GM12878 (cell line): ENCODE measurements at regions not wholly inside any gene's neighbourhood (a gene's known extent, or its start where the extent isn't known, plus 50 kb on each side); places are given as distances from the start of the nearest gene placed in this dataset.

ENCODE experiments used
- CHD1 ChIP-seq: IDR thresholded peaks from 2 replicates; pipeline ENCODE4 v1.6.1; 2012; ENCODE audit warnings: low read depth, low read length, improper control_type of control experiment
- CTCF ChIP-seq, 3 experiments: IDR thresholded peaks in 2 of 3; conservative IDR thresholded peaks in 1 of 3; 2 replicates each; pipeline ENCODE4 v1.5.1; 2011; ENCODE audit warnings: low read depth in 3 of 3, low read length in 3 of 3, mild to moderate bottlenecking in 3 of 3, control low read depth in 2 of 3, moderate library complexity in 2 of 3, inconsistent platforms in 1 of 3, mixed read lengths in 1 of 3; ENCODE audit not compliant: control insufficient read depth in 2 of 3, insufficient read depth in 1 of 3; ENCODE audit errors: extremely low read depth in 1 of 3
- IRF4 ChIP-seq: IDR thresholded peaks from 2 replicates; pipeline ENCODE4 v1.6.1; 2011; ENCODE audit warnings: low read depth, low read length
- SPI1 ChIP-seq: IDR thresholded peaks from 2 replicates; pipeline ENCODE4 v1.6.1; 2011; ENCODE audit warnings: low read depth, mild to moderate bottlenecking, low read length, moderate library complexity, borderline replicate concordance; ENCODE audit not compliant: insufficient read depth

- TF ChIP-seq SPI1 (no peak), CHD1 (no peak), CTCF (IDR thresholded peaks at IDR 0.05 in 2 of 3, conservative IDR thresholded peaks at IDR 0.05 in 1 of 3; ENCODE audit: control insufficient read depth in 2 of 3, extremely low read depth in 1 of 3, insufficient read depth in 1 of 3, low read depth in 3 of 3, low read length in 3 of 3) (no peak), IRF4 (no peak)
Measured at GRCh38 chr7:73973091-73973490, 54.9 kb upstream of the ELN start.
